ENCODE measurements at regions not wholly inside any gene's neighbourhood (a gene's known extent, or its start where the extent isn't known, plus 50 kb on each side); places are given as distances from the start of the nearest gene placed in this dataset.

DNA sequence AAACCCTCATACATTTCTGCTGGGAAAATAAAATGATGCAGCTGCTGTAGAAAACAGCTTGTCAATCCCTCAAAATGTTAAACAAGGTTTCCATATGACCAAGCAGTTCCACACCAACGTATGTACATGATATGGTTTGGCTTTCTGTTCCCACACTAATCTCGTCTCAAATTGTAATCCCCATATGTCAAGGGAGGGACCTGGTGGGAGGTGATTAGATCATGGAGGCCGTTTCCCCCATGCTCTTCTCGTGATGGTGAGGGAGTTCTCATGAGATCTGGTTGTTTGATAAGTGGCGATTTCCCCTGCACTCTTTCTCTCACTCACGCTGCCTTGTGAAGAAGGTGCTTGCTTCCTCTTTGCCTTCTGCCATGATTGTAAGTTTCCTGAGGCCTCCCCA lies 100.6 kb upstream of the SLC24A5 start:
- DNase-seq (no peak), ATAC-seq (no peak)
- no peaks in the 10 kb centered on the region for H3K4me1 ChIP-seq
- no peak overlapping the region for H3K27ac ChIP-seq
- H3K36me3 ChIP-seq, result no peaks in the 10 kb centered on the region
- H3K4me3 ChIP-seq, result no peak overlapping the region
- TF ChIP-seq, protein P1, sequence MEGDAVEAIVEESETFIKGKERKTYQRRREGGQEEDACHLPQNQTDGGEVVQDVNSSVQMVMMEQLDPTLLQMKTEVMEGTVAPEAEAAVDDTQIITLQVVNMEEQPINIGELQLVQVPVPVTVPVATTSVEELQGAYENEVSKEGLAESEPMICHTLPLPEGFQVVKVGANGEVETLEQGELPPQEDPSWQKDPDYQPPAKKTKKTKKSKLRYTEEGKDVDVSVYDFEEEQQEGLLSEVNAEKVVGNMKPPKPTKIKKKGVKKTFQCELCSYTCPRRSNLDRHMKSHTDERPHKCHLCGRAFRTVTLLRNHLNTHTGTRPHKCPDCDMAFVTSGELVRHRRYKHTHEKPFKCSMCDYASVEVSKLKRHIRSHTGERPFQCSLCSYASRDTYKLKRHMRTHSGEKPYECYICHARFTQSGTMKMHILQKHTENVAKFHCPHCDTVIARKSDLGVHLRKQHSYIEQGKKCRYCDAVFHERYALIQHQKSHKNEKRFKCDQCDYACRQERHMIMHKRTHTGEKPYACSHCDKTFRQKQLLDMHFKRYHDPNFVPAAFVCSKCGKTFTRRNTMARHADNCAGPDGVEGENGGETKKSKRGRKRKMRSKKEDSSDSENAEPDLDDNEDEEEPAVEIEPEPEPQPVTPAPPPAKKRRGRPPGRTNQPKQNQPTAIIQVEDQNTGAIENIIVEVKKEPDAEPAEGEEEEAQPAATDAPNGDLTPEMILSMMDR (IDR thresholded peaks at IDR 0.05), result no peak
- intact Hi-C loops (cut with DNase I), result no loop called here
- H3K9me3 ChIP-seq, result no peaks in the 10 kb centered on the region
- no peaks in the 10 kb centered on the region for H3K27me3 ChIP-seq

- Histone ChIP-seq H3K4me1 (no peaks in the 10 kb centered on the region), H3K9me3 (no peaks in the 10 kb centered on the region), H3K4me3 (no peak overlapping the region), H3K36me3 (no peaks in the 10 kb centered on the region), H3K27ac (no peak overlapping the region), H3K27me3 (no peaks in the 10 kb centered on the region)
- TF ChIP-seq, protein P1 (IDR thresholded peaks at IDR 0.05), result no peak
- intact Hi-C loops (cut with DNase I), result no loop called here
- DNase-seq (no peak), ATAC-seq (no peak)
These were observed 99.3 kb upstream of the SLC24A5 start for GRCh38 chr15:48021336-48022086.

DNA sequence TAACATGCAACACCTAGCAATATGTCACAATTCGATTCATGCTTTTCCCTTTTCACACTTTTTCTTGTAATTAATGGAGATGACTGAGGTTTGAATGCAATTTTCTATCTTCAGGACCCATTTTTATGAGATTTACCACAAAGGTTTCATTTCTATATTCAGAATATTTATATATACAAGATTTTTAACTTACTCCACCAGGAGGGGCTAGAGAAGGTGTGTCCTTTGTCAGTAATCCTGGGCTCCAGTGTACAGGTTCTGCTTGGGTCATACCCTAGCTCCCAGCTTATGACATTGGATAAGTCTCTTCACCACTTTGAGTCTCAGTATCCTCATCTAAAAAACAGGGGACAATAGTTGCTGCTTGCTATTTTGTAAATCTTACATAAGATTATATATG lies 95.7 kb upstream of the SLC24A5 start:
- Histone ChIP-seq H3K27me3 (no peaks in the 10 kb centered on the region), H3K4me1 (no peaks in the 10 kb centered on the region), H3K9me3 (no peaks in the 10 kb centered on the region), H3K36me3 (no peaks in the 10 kb centered on the region), H3K27ac (no peak overlapping the region), H3K4me3 (no peak overlapping the region)
- TF ChIP-seq, protein P1 (IDR thresholded peaks at IDR 0.05), result no peak
- DNase-seq, result no peak
- intact Hi-C loops (cut with DNase I), result no loop called here
- ATAC-seq, result no peak

- Histone ChIP-seq H3K27ac (no peak overlapping the region), H3K36me3 (no peaks in the 10 kb centered on the region), H3K4me1 (no peaks in the 10 kb centered on the region), H3K4me3 (no peak overlapping the region), H3K9me3 (no peaks in the 10 kb centered on the region), H3K27me3 (peaks cover 0 to 4% of the 10 kb centered on the region in 2 donors)
- ATAC-seq, result no peak
- intact Hi-C loops (cut with DNase I), result no loop called here
- DNase-seq, result no peak
- TF ChIP-seq, protein P1 (IDR thresholded peaks at IDR 0.05), result no peak
These were observed 92.1 kb upstream of the SLC24A5 start for GRCh38 chr15:48028712-48029111.

- Histone ChIP-seq H3K4me3 (no peak overlapping the region), H3K27ac (no peak overlapping the region), H3K36me3 (no peaks in the 10 kb centered on the region), H3K27me3 (peaks cover 0 to 4% of the 10 kb centered on the region in 2 donors), H3K4me1 (no peaks in the 10 kb centered on the region), H3K9me3 (no peaks in the 10 kb centered on the region)
- intact Hi-C loops (cut with DNase I), result no loop called here
- no peak for ATAC-seq
- TF ChIP-seq, protein P1 (IDR thresholded peaks at IDR 0.05), result no peak
- no peak for DNase-seq
These were observed 91.1 kb upstream of the SLC24A5 start for GRCh38 chr15:48029642-48030041.
